ENCODE measurements at regions not wholly inside any gene's neighbourhood (a gene's known extent, or its start where the extent isn't known, plus 50 kb on each side); places are given as distances from the start of the nearest gene placed in this dataset.

DNA sequence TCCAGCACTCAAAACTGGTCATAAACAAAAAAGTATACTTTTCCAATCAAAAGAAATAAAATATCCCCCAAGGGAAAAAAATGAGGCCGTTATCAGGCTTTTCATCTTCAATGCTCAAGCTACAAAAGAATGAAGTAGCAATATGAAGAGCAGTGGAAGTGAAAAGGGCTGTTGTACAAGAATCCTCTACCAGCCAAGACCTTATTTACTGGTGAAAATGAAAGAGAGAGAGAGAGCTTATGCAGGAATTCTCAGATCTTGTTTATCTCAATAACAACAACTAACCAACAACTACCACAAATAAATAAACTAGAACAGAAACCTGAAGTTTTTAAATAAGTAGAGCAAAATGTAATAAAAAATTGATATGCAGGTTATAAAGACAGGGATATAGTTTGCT is 400.6 kb downstream of the HDGFL1 start:
- POLR2A ChIA-PET: no interaction called here
- TF ChIP-seq, protein P1, sequence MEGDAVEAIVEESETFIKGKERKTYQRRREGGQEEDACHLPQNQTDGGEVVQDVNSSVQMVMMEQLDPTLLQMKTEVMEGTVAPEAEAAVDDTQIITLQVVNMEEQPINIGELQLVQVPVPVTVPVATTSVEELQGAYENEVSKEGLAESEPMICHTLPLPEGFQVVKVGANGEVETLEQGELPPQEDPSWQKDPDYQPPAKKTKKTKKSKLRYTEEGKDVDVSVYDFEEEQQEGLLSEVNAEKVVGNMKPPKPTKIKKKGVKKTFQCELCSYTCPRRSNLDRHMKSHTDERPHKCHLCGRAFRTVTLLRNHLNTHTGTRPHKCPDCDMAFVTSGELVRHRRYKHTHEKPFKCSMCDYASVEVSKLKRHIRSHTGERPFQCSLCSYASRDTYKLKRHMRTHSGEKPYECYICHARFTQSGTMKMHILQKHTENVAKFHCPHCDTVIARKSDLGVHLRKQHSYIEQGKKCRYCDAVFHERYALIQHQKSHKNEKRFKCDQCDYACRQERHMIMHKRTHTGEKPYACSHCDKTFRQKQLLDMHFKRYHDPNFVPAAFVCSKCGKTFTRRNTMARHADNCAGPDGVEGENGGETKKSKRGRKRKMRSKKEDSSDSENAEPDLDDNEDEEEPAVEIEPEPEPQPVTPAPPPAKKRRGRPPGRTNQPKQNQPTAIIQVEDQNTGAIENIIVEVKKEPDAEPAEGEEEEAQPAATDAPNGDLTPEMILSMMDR (IDR thresholded peaks at IDR 0.05; ENCODE audit: insufficient read depth, low read length, missing control alignments): no peak
- CTCF ChIA-PET: interaction anchor here (1.2 to 1.7 kb wide), 2 partner anchors 8 to 11 kb away, joined by 3 to 4 read pairs; no protein-coding TSS in a partner anchor
- H3K4me3 ChIP-seq (ENCODE audit: low read depth, low read length): no peak overlapping the region
- DNase-seq (ENCODE audit: low read depth, low spot score): no peak

DNA sequence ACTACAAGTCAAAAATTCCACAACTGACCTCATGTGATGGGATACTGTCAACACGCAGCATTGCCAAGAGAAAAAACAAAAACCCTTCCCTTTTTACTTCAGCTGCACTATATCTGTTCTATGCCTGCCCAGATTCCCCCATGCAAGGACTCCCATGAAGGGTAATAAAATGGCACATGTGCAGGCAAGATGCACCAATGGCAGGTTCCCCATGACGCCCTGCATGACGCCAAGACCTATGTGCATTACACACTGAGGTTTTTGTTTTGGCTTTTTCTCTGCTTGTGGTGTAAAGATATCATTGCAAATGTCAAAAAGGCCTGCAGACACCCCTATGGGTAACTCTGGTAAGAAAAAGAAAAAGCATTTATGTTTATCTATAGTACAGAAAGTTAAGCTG is 403.4 kb downstream of the HDGFL1 start:
- TF ChIP-seq, protein P1 (IDR thresholded peaks at IDR 0.05; ENCODE audit: insufficient read depth, low read length, missing control alignments): no peak
- no peak for DNase-seq (ENCODE audit: low read depth, low spot score)
- POLR2A ChIA-PET: no interaction called here
- CTCF ChIA-PET: no interaction called here
- H3K4me3 ChIP-seq (ENCODE audit: low read depth, low read length): no peak overlapping the region

DNA sequence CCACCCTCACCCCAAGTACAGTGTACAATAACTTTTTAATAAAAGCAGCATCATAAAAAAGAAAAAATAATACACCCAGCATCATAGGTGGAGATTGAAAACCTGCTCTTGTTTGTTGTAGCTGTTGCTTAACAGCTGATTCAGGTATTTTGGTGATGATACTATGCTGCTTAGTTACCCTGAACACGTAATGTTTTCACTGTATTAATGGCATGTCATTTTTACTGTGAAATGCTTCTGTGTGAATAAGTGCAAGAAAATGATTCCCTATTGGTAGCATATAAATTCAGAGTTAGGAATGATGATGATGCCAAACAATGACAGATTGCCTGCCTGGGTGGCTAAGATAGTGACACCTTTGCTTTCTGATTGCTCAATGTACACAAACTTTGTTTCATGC is 405.7 kb downstream of the HDGFL1 start:
- H3K4me3 ChIP-seq (ENCODE audit: low read depth, low read length): no peak overlapping the region
- ChIA-PET CTCF (no interaction called here), POLR2A (no interaction called here)
- no peak for DNase-seq (ENCODE audit: low read depth, low spot score)
- TF ChIP-seq, protein P1 (IDR thresholded peaks at IDR 0.05; ENCODE audit: insufficient read depth, low read length, missing control alignments): no peak

GRCh38 chr6:22980446-22980845 is 411.1 kb downstream of the HDGFL1 start:
- CTCF ChIA-PET: no interaction called here
- POLR2A ChIA-PET: no interaction called here
- no peak overlapping the region for H3K4me3 ChIP-seq (ENCODE audit: low read depth, low read length)
- DNase-seq (ENCODE audit: low read depth, low spot score): no peak
- TF ChIP-seq, protein P1 (IDR thresholded peaks at IDR 0.05; ENCODE audit: insufficient read depth, low read length, missing control alignments): no peak

- CTCF ChIA-PET: no interaction called here
- POLR2A ChIA-PET: interaction anchor here (0.5 kb wide), 1 partner anchor 449 kb away, joined by 3 read pairs; no protein-coding TSS in a partner anchor
- TF ChIP-seq, protein P1 (IDR thresholded peaks at IDR 0.05; ENCODE audit: insufficient read depth, low read length, missing control alignments): no peak
- DNase-seq (ENCODE audit: low read depth, low spot score): no peak
- H3K4me3 ChIP-seq (ENCODE audit: low read depth, low read length): no peak overlapping the region
Measured at GRCh38 chr6:23002044-23002619, 432.8 kb downstream of the HDGFL1 start.

DNA sequence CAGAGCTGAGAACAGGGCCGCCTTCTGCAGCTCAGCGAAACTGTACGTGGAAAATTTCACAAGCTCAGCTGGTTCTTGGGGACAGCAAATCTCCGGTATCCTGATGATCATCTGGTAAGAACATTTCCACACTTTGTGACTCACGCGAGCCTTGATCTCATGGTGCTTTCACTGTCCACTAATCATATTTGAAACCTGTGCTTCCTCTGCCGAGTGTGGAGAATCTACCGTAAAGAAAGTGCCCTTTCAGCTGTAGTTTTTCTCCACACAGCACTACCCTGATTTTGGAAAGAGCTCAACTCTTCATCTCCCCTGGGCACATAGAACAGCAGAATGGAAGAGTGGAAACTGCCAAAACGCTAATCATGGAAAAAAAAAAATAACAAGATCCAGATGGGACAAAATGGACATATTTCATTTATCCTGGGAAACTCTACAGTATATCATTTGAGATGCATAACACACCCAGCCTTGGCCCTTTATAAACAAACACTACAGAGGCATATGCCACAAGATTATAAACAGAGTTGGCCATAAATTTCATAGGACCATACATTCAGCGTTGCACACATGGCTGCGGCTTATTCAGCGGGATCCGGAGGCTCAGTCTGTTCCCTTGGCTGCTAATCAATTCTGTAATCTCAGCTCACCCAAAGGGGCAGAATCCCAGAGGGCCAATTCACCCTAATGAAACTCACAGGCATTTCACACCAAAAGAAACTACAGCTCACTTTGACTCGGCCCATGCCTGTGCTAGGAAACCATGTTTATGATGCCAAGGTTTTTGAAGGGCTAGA is 434.5 kb downstream of the HDGFL1 start:
- peak overlapping the region; percentile 13 for H3K4me3 ChIP-seq (ENCODE audit: low read depth, low read length)
- DNase-seq (ENCODE audit: low read depth, low spot score): peak; percentile 64
- TF ChIP-seq, protein P1 (IDR thresholded peaks at IDR 0.05; ENCODE audit: insufficient read depth, low read length, missing control alignments): no peak
- POLR2A ChIA-PET: no interaction called here
- CTCF ChIA-PET: no interaction called here
